ENCODE measurements at regions not wholly inside any gene's neighbourhood (a gene's known extent, or its start where the extent isn't known, plus 50 kb on each side); places are given as distances from the start of the nearest gene placed in this dataset.

GRCh38 chr2:18980104-18980785 lies 378.2 kb downstream of the OSR1 start:
- Histone ChIP-seq H3K27ac (ENCODE audit: low read length) (no peak overlapping the region), H3F3A (ENCODE audit: insufficient read depth, low read length, poor library complexity, severe bottlenecking) (no peaks in the 10 kb centered on the region), H4K20me1 (ENCODE audit: insufficient read depth) (no peaks in the 10 kb centered on the region), H3K9me2 (ENCODE audit: insufficient read depth, low read length) (no peaks in the 10 kb centered on the region), H3K36me3 (ENCODE audit: insufficient read depth, low read length) (no peaks in the 10 kb centered on the region), H2AFZ (ENCODE audit: low read depth, low read length) (no peak overlapping the region), H3K4me2 (ENCODE audit: low read length) (no peak overlapping the region), H3K9ac (ENCODE audit: low read length) (no peak overlapping the region), H3K4me3 (ENCODE audit: low read length) (no peak overlapping the region), H3K79me2 (replicated peaks; ENCODE audit: insufficient read depth, low read length) (no peaks in the 10 kb centered on the region), H3K27me3 (ENCODE audit: insufficient read depth, low read depth, low read length) (no peaks in the 10 kb centered on the region), H3K9me3 (ENCODE audit: low read length) (no peaks in the 10 kb centered on the region)
- no peak for TF ChIP-seq RAD21 (conservative IDR thresholded peaks at IDR 0.05)
- TF ChIP-seq TAF1 (IDR thresholded peaks at IDR 0.05; ENCODE audit: low read depth), result no peak
- no peak for TF ChIP-seq MXI1 (conservative IDR thresholded peaks at IDR 0.05; ENCODE audit: poor library complexity, severe bottlenecking)

- Histone ChIP-seq H3K9me2 (ENCODE audit: insufficient read depth, low read length) (no peaks in the 10 kb centered on the region), H3F3A (ENCODE audit: insufficient read depth, low read length, poor library complexity, severe bottlenecking) (no peaks in the 10 kb centered on the region), H3K9ac (ENCODE audit: low read length) (no peak overlapping the region), H3K4me2 (ENCODE audit: low read length) (no peak overlapping the region), H3K4me3 (ENCODE audit: low read length) (no peak overlapping the region), H3K9me3 (ENCODE audit: low read length) (no peaks in the 10 kb centered on the region), H3K36me3 (ENCODE audit: insufficient read depth, low read length) (no peaks in the 10 kb centered on the region), H3K79me2 (replicated peaks; ENCODE audit: insufficient read depth, low read length) (no peaks in the 10 kb centered on the region), H2AFZ (ENCODE audit: low read depth, low read length) (no peak overlapping the region), H4K20me1 (ENCODE audit: insufficient read depth) (no peaks in the 10 kb centered on the region), H3K27me3 (ENCODE audit: insufficient read depth, low read depth, low read length) (no peaks in the 10 kb centered on the region), H3K27ac (ENCODE audit: low read length) (no peak overlapping the region)
- TF ChIP-seq RAD21 (conservative IDR thresholded peaks at IDR 0.05) (no peak), MXI1 (conservative IDR thresholded peaks at IDR 0.05; ENCODE audit: poor library complexity, severe bottlenecking) (no peak), REST (IDR thresholded peaks at IDR 0.05; ENCODE audit: borderline replicate concordance) (no peak), TAF1 (IDR thresholded peaks at IDR 0.05; ENCODE audit: low read depth) (no peak), SMC3 (conservative IDR thresholded peaks at IDR 0.05; ENCODE audit: poor library complexity) (no peak), EP300 (conservative IDR thresholded peaks at IDR 0.05; ENCODE audit: poor library complexity, severe bottlenecking) (no peak), POLR2AphosphoS5 (IDR thresholded peaks at IDR 0.05) (no peak), CTCF (IDR thresholded peaks at IDR 0.05; ENCODE audit: poor library complexity, severe bottlenecking) (no peak), EZH2 (IDR thresholded peaks at IDR 0.05; ENCODE audit: borderline replicate concordance, insufficient read depth, low read length, poor library complexity, severe bottlenecking) (no peak)
Observed at GRCh38 chr2:18977409-18977808, 381.0 kb downstream of the OSR1 start.

All from neural cell (in vitro differentiated cells).